ENCODE measurements at regions not wholly inside any gene's neighbourhood (a gene's known extent, or its start where the extent isn't known, plus 50 kb on each side); places are given as distances from the start of the nearest gene placed in this dataset.

- Mint-ChIP-seq H3K36me3 (no peaks in the 10 kb centered on the region), H3K9me3 (no peaks in the 10 kb centered on the region), H3K4me1 (no peaks in the 10 kb centered on the region), H3K4me3 (no peak overlapping the region), H3K27ac (no peak overlapping the region), H3K27me3 (no peaks in the 10 kb centered on the region)
Measured at GRCh38 chr18:44214396-44214795, 466.3 kb upstream of the SETBP1 start.

GRCh38 chr18:44216169-44216568 lies 464.5 kb upstream of the SETBP1 start:
- Mint-ChIP-seq H3K36me3 (no peaks in the 10 kb centered on the region), H3K27ac (no peak overlapping the region), H3K4me3 (no peak overlapping the region), H3K9me3 (peaks cover 1% of the 10 kb centered on the region), H3K4me1 (no peaks in the 10 kb centered on the region), H3K27me3 (no peaks in the 10 kb centered on the region)

- H3K27ac Mint-ChIP-seq, result no peak overlapping the region
- H3K9me3 Mint-ChIP-seq, result peaks cover 10% of the 10 kb centered on the region
- no peaks in the 10 kb centered on the region for H3K27me3 Mint-ChIP-seq
- no peaks in the 10 kb centered on the region for H3K36me3 Mint-ChIP-seq
- H3K4me1 Mint-ChIP-seq, result no peaks in the 10 kb centered on the region
- no peak overlapping the region for H3K4me3 Mint-ChIP-seq
Measured at GRCh38 chr18:44227501-44227900, 453.2 kb upstream of the SETBP1 start.

GRCh38 chr18:44229693-44230108 lies 451.0 kb upstream of the SETBP1 start:
- Mint-ChIP-seq H3K27me3 (no peaks in the 10 kb centered on the region), H3K27ac (no peak overlapping the region), H3K4me3 (no peak overlapping the region), H3K9me3 (peaks cover 10% of the 10 kb centered on the region), H3K36me3 (no peaks in the 10 kb centered on the region), H3K4me1 (no peaks in the 10 kb centered on the region)

GRCh38 chr18:44231936-44232335 lies 448.8 kb upstream of the SETBP1 start:
- no peaks in the 10 kb centered on the region for H3K36me3 Mint-ChIP-seq
- H3K4me1 Mint-ChIP-seq, result no peaks in the 10 kb centered on the region
- H3K27ac Mint-ChIP-seq, result no peak overlapping the region
- peaks cover 2% of the 10 kb centered on the region for H3K9me3 Mint-ChIP-seq
- no peak overlapping the region for H3K4me3 Mint-ChIP-seq
- no peaks in the 10 kb centered on the region for H3K27me3 Mint-ChIP-seq

- Mint-ChIP-seq H3K4me3 (no peak overlapping the region), H3K27me3 (no peaks in the 10 kb centered on the region), H3K9me3 (no peaks in the 10 kb centered on the region)
Measured at GRCh38 chr18:44232500-44232899, 448.2 kb upstream of the SETBP1 start.

GRCh38 chr18:44238454-44238853 lies 442.2 kb upstream of the SETBP1 start:
- H3K27ac Mint-ChIP-seq, result no peak overlapping the region
- no peaks in the 10 kb centered on the region for H3K4me1 Mint-ChIP-seq
- no peaks in the 10 kb centered on the region for H3K36me3 Mint-ChIP-seq
- no peaks in the 10 kb centered on the region for H3K27me3 Mint-ChIP-seq
- no peak overlapping the region for H3K4me3 Mint-ChIP-seq
- peaks cover 12% of the 10 kb centered on the region for H3K9me3 Mint-ChIP-seq

More at GRCh38 chr18:44232500-44232899, 448.2 kb upstream of the SETBP1 start:
- Mint-ChIP-seq H3K4me1 (no peaks in the 10 kb centered on the region), H3K27ac (no peak overlapping the region), H3K36me3 (no peaks in the 10 kb centered on the region)

GRCh38 chr18:44238911-44239310 lies 441.8 kb upstream of the SETBP1 start:
- H3K27me3 Mint-ChIP-seq, result no peaks in the 10 kb centered on the region
- no peak overlapping the region for H3K27ac Mint-ChIP-seq
- H3K36me3 Mint-ChIP-seq, result no peaks in the 10 kb centered on the region
- H3K9me3 Mint-ChIP-seq, result peaks cover 12% of the 10 kb centered on the region
- H3K4me3 Mint-ChIP-seq, result no peak overlapping the region
- H3K4me1 Mint-ChIP-seq, result no peaks in the 10 kb centered on the region

- no peaks in the 10 kb centered on the region for H3K27me3 Mint-ChIP-seq
- no peaks in the 10 kb centered on the region for H3K4me1 Mint-ChIP-seq
- H3K27ac Mint-ChIP-seq, result no peak overlapping the region
- peaks cover 12% of the 10 kb centered on the region for H3K9me3 Mint-ChIP-seq
- no peak overlapping the region for H3K4me3 Mint-ChIP-seq
- no peaks in the 10 kb centered on the region for H3K36me3 Mint-ChIP-seq
Measured at GRCh38 chr18:44241020-44241419, 439.7 kb upstream of the SETBP1 start.

- H3K4me1 Mint-ChIP-seq, result no peaks in the 10 kb centered on the region
- no peak overlapping the region for H3K27ac Mint-ChIP-seq
- peaks cover 8% of the 10 kb centered on the region for H3K9me3 Mint-ChIP-seq
- no peak overlapping the region for H3K4me3 Mint-ChIP-seq
- no peaks in the 10 kb centered on the region for H3K27me3 Mint-ChIP-seq
- no peaks in the 10 kb centered on the region for H3K36me3 Mint-ChIP-seq
Measured at GRCh38 chr18:44245019-44245418, 435.7 kb upstream of the SETBP1 start.

- Mint-ChIP-seq H3K27ac (no peak overlapping the region), H3K4me1 (no peaks in the 10 kb centered on the region), H3K36me3 (no peaks in the 10 kb centered on the region), H3K4me3 (no peak overlapping the region), H3K27me3 (no peaks in the 10 kb centered on the region), H3K9me3 (peaks cover 8% of the 10 kb centered on the region)
Measured at GRCh38 chr18:44246001-44246400, 434.7 kb upstream of the SETBP1 start.

- Mint-ChIP-seq H3K27ac (no peak overlapping the region), H3K27me3 (no peaks in the 10 kb centered on the region), H3K9me3 (peaks cover 30% of the 10 kb centered on the region), H3K4me1 (no peaks in the 10 kb centered on the region), H3K36me3 (no peaks in the 10 kb centered on the region), H3K4me3 (no peak overlapping the region)
Measured at GRCh38 chr18:44258086-44258485, 422.6 kb upstream of the SETBP1 start.

- Mint-ChIP-seq H3K9me3 (peaks cover 26% of the 10 kb centered on the region), H3K27me3 (no peaks in the 10 kb centered on the region), H3K36me3 (no peaks in the 10 kb centered on the region), H3K4me3 (no peak overlapping the region), H3K27ac (no peak overlapping the region), H3K4me1 (no peaks in the 10 kb centered on the region)
Measured at GRCh38 chr18:44258576-44258975, 422.1 kb upstream of the SETBP1 start.

- Mint-ChIP-seq H3K36me3 (no peaks in the 10 kb centered on the region), H3K27me3 (no peaks in the 10 kb centered on the region), H3K4me3 (no peak overlapping the region), H3K9me3 (peaks cover 29% of the 10 kb centered on the region), H3K4me1 (no peaks in the 10 kb centered on the region), H3K27ac (no peak overlapping the region)
Measured at GRCh38 chr18:44259610-44260009, 421.1 kb upstream of the SETBP1 start.

- Mint-ChIP-seq H3K9me3 (peaks cover 28% of the 10 kb centered on the region), H3K27me3 (no peaks in the 10 kb centered on the region), H3K4me1 (no peaks in the 10 kb centered on the region), H3K27ac (no peak overlapping the region), H3K4me3 (no peak overlapping the region), H3K36me3 (no peaks in the 10 kb centered on the region)
Measured at GRCh38 chr18:44265437-44265836, 415.3 kb upstream of the SETBP1 start.

GRCh38 chr18:44273298-44273697 lies 407.4 kb upstream of the SETBP1 start:
- Mint-ChIP-seq H3K27ac (no peak overlapping the region), H3K4me3 (no peak overlapping the region), H3K36me3 (no peaks in the 10 kb centered on the region)

GRCh38 chr18:44280479-44280878 lies 400.2 kb upstream of the SETBP1 start:
- H3K9me3 Mint-ChIP-seq, result no peaks in the 10 kb centered on the region
- H3K27ac Mint-ChIP-seq, result no peak overlapping the region
- no peak overlapping the region for H3K4me3 Mint-ChIP-seq
- no peaks in the 10 kb centered on the region for H3K36me3 Mint-ChIP-seq
- no peaks in the 10 kb centered on the region for H3K27me3 Mint-ChIP-seq
- no peaks in the 10 kb centered on the region for H3K4me1 Mint-ChIP-seq

More at GRCh38 chr18:44273298-44273697, 407.4 kb upstream of the SETBP1 start:
- peaks cover 12% of the 10 kb centered on the region for H3K9me3 Mint-ChIP-seq
- H3K4me1 Mint-ChIP-seq, result no peaks in the 10 kb centered on the region
- H3K27me3 Mint-ChIP-seq, result no peaks in the 10 kb centered on the region
